ENCODE measurements at regions not wholly inside any gene's neighbourhood (a gene's known extent, or its start where the extent isn't known, plus 50 kb on each side); places are given as distances from the start of the nearest gene placed in this dataset.
A peak's percentile ranks its signal among the peaks of the same experiment; 100 is the strongest.
"Not testable (repeated sequence)": the region's sequence is repeated elsewhere in the genome, so short reads cannot be mapped to it uniquely, and the experiment has no call there.

DNA sequence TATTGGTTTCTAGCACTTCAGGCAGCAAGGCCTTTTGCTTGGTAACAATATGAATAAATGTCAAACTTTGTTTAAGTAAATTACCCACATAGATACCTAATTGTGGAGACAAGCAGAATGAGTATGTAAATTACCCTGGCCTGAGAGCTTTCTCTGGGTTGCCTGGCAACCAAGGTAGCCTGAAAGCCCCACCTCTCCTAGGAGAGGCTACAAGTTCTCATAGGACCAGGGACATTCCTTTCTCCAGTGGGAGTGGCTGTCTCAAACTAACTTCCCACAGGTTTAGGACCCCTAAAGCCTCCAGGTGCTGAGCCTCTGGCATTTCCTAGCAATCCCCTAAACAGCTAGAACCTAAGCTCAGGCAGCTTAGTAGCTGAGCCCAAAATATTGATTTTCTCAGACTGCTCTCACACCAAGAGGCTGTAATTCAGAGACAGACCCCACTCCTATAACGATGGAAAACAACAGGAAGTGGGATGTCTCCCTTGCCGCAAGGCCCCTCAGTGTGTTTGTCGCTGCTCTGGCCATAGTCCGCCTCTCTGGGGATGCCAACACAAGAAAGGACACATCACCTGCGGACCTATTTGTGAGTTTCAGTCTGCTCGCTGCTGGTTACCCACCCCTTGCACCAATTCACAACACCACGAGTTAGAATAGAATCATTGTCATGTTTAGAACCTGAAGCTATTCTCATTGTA, 207.3 kb downstream of the DLEU7 start:
- Histone ChIP-seq H3K9ac (ENCODE audit: low read depth, low read length) (no peak overlapping the region), H3K4me1 (ENCODE audit: control insufficient read depth, insufficient read depth, low read length) (peaks cover 11% of the 10 kb centered on the region), H3K36me3 (ENCODE audit: control insufficient read depth, insufficient read depth, low read length) (no peaks in the 10 kb centered on the region), H3K27me3 (ENCODE audit: control insufficient read depth, insufficient read depth, low read length) (no peaks in the 10 kb centered on the region), H3K9me3 (ENCODE audit: control insufficient read depth, insufficient read depth, low read length) (no peaks in the 10 kb centered on the region), H3K4me3 (ENCODE audit: low read depth, low read length) (peak overlapping the region; percentile 6)

DNA sequence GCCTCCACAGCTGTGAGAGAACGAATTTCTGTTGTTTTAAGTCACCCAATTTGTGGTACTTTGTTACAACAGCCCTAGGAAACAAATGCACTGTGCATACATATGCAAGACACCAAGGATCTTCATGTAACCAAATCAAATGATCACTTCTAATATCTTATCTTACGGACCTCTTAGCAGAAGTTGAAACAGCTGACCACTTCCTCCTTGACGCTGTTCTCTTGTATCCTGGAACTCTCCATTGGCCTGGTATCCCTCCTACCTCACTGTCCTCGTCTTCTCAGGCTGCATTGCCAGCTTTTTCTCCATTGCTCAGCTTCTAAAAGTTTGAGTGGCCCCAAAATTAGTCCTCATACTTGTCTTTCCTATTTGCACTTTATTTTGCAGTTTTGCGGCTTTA, 200.4 kb downstream of the DLEU7 start:
- Histone ChIP-seq H3K9ac (ENCODE audit: low read depth, low read length) (no peak overlapping the region), H3K4me1 (ENCODE audit: control insufficient read depth, insufficient read depth, low read length) (no peaks in the 10 kb centered on the region), H3K27me3 (ENCODE audit: control insufficient read depth, insufficient read depth, low read length) (no peaks in the 10 kb centered on the region), H3K4me3 (ENCODE audit: low read depth, low read length) (no peak overlapping the region), H3K36me3 (ENCODE audit: control insufficient read depth, insufficient read depth, low read length) (no peaks in the 10 kb centered on the region), H3K9me3 (ENCODE audit: control insufficient read depth, insufficient read depth, low read length) (no peaks in the 10 kb centered on the region)

DNA sequence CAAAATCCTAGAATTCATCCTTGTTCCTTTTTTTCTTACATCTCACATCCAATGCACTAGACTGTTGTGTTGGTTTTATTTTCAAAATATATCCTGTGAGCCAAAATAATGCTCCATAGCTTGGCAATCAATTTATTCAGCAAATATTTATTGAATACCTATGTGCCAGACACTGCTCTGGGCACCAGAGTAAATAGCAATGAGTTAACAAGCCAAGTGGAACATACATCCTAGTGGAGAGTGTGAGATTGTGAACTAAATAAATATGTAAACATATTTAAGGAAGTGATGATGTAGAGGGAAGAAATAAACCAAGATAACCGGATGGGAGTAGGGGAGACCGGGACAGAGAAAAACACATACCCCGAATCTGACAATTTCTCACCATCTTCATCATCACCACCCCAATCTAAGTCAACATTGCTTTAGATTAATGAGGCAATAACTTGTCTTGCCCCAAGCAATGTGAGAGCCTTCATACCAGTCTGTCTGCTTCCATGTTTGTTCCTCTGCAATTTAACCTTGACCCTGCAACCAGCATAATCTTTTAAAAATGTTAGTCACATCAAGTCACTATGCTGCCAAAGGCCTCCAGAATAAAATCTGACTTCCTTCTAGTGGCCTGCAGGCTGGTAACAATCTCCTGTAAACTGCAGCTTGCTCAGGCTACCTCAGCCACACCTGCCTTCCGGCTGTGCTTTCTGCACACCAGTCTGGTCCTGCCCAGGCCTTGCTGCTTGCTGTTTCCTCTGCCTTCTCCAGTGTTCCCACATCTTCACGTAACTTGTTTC, 199.2 kb downstream of the DLEU7 start:
- Histone ChIP-seq H3K27me3 (ENCODE audit: control insufficient read depth, insufficient read depth, low read length) (no peaks in the 10 kb centered on the region), H3K4me1 (ENCODE audit: control insufficient read depth, insufficient read depth, low read length) (no peaks in the 10 kb centered on the region), H3K36me3 (ENCODE audit: control insufficient read depth, insufficient read depth, low read length) (no peaks in the 10 kb centered on the region), H3K4me3 (ENCODE audit: low read depth, low read length) (no peak overlapping the region), H3K9ac (ENCODE audit: low read depth, low read length) (no peak overlapping the region), H3K9me3 (ENCODE audit: control insufficient read depth, insufficient read depth, low read length) (no peaks in the 10 kb centered on the region)

DNA sequence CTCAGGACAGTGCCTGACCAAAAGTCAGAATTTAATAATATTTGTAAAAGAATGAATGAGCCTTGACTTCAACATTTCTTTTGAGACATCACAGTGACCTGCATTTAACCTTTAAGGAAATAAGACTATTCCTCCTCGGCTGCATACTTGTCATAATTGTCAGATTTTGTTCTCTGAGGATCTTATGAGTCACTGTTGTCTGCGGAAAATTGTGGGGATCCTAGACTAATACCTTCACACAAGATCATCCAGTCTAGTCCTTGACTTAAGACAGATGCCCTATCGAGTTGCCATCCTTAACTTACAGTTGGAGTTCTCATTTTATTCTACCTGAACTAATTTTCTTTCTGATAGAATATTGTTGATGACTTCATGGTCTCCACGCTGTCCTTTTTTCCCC, 198.4 kb downstream of the DLEU7 start:
- Histone ChIP-seq H3K4me3 (ENCODE audit: low read depth, low read length) (no peak overlapping the region), H3K36me3 (ENCODE audit: control insufficient read depth, insufficient read depth, low read length) (no peaks in the 10 kb centered on the region), H3K9ac (ENCODE audit: low read depth, low read length) (no peak overlapping the region), H3K9me3 (ENCODE audit: control insufficient read depth, insufficient read depth, low read length) (no peaks in the 10 kb centered on the region), H3K4me1 (ENCODE audit: control insufficient read depth, insufficient read depth, low read length) (no peaks in the 10 kb centered on the region), H3K27me3 (ENCODE audit: control insufficient read depth, insufficient read depth, low read length) (no peaks in the 10 kb centered on the region)

DNA sequence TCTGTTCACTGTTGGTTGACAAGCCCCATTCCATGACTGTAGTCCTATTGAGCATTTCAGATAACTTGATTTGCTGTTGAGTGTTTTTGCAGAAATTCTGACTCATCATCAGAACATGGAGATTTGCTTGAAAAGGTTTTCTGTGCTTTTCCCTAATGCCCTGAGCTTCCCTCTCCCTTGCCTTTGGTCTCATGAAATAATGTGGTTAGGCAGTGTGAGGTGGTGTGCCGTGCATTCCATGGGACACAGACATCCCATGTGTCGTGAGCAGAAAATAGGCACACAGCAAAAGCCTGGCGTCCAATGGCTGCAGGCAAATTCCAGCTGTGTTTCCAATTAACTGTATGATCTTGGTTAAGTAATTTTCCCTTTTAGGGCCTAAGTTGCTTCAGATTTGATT, 197.4 kb downstream of the DLEU7 start:
- Histone ChIP-seq H3K4me3 (ENCODE audit: low read depth, low read length) (no peak overlapping the region), H3K27me3 (ENCODE audit: control insufficient read depth, insufficient read depth, low read length) (no peaks in the 10 kb centered on the region), H3K9ac (ENCODE audit: low read depth, low read length) (no peak overlapping the region), H3K36me3 (ENCODE audit: control insufficient read depth, insufficient read depth, low read length) (no peaks in the 10 kb centered on the region), H3K9me3 (ENCODE audit: control insufficient read depth, insufficient read depth, low read length) (no peaks in the 10 kb centered on the region), H3K4me1 (ENCODE audit: control insufficient read depth, insufficient read depth, low read length) (no peaks in the 10 kb centered on the region)

DNA sequence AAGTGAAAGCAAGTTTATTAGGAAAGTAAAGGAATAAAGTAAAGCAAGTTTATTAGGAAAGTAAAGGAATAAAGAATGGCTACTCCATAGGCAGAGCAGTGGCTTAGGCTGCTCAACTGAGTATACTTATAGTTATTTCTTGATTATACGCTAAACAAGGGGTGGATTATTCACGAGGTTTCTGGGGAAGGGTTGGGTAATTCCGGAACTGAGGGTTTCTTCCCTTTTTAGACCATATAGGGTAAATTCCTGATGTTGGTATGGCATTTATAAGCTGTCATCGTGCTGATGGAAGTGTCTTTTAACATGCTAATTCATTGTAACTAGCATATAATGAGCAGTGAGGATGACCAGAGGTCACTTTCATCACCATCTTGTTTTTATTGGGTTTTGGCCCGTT, 194.3 kb downstream of the DLEU7 start:
- no peaks in the 10 kb centered on the region for H3K27me3 ChIP-seq (ENCODE audit: control insufficient read depth, insufficient read depth, low read length)
- no peaks in the 10 kb centered on the region for H3K9me3 ChIP-seq (ENCODE audit: control insufficient read depth, insufficient read depth, low read length)

DNA sequence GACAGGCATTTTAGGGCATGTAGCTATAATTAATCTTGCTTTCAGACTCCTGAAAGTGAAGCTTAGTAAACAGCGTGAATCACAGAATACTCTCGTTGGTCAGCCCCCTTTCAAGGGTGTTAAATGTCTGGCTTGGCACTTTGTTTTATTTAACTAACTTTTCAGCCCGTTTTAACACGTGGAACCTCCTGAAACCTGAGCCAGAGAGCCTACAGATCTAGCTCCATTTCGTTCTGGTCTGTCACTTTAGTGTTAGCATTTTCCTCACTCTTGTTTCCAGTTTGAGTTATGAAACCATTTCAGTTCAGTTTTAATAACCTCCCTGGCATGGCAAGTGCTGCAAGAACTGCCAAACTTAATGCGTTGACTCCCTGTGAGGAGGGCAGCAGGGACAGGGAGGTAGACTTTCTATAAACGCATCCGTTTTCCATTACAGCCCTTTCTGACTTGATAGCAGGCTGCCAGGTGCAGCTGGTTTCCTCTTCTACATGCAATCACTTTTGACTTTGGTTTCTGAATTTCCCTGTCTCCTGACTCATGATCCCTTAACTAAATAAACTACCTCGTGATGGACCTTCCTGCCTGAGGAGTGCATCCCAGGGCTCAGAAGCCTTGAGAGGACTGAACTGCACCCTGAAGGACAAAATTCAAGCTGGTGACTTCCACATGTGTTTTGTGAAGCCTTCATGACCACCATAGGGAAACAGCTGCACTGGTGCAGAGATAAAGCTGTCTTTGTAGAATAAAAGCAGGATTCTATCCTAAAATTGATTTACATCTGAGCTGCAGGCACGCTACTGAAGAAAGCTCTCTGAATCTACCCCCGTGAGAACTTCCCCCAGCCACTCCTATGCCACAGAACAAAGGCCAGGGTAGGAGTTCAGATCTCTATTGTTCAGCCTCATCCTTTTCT, 192.6 kb downstream of the DLEU7 start:
- no peak overlapping the region for H3K4me3 ChIP-seq (ENCODE audit: low read depth, low read length)
- no peaks in the 10 kb centered on the region for H3K9me3 ChIP-seq (ENCODE audit: control insufficient read depth, insufficient read depth, low read length)
- no peaks in the 10 kb centered on the region for H3K27me3 ChIP-seq (ENCODE audit: control insufficient read depth, insufficient read depth, low read length)
- no peaks in the 10 kb centered on the region for H3K4me1 ChIP-seq (ENCODE audit: control insufficient read depth, insufficient read depth, low read length)
- H3K9ac ChIP-seq (ENCODE audit: low read depth, low read length): no peak overlapping the region
- no peaks in the 10 kb centered on the region for H3K36me3 ChIP-seq (ENCODE audit: control insufficient read depth, insufficient read depth, low read length)

More for the DNA sequence above, 194.3 kb downstream of the DLEU7 start:
- Histone ChIP-seq H3K9ac (ENCODE audit: low read depth, low read length) (no peak overlapping the region), H3K4me3 (ENCODE audit: low read depth, low read length) (no peak overlapping the region), H3K4me1 (ENCODE audit: control insufficient read depth, insufficient read depth, low read length) (no peaks in the 10 kb centered on the region), H3K36me3 (ENCODE audit: control insufficient read depth, insufficient read depth, low read length) (no peaks in the 10 kb centered on the region)

GRCh38 chr13:50651922-50652321, 191.6 kb downstream of the DLEU7 start:
- Histone ChIP-seq H3K4me1 (ENCODE audit: control insufficient read depth, insufficient read depth, low read length) (no peaks in the 10 kb centered on the region), H3K27me3 (ENCODE audit: control insufficient read depth, insufficient read depth, low read length) (no peaks in the 10 kb centered on the region), H3K4me3 (ENCODE audit: low read depth, low read length) (no peak overlapping the region), H3K36me3 (ENCODE audit: control insufficient read depth, insufficient read depth, low read length) (no peaks in the 10 kb centered on the region), H3K9me3 (ENCODE audit: control insufficient read depth, insufficient read depth, low read length) (no peaks in the 10 kb centered on the region), H3K9ac (ENCODE audit: low read depth, low read length) (no peak overlapping the region)

GRCh38 chr13:50654331-50654730, 189.2 kb downstream of the DLEU7 start:
- Histone ChIP-seq H3K4me1 (ENCODE audit: control insufficient read depth, insufficient read depth, low read length) (no peaks in the 10 kb centered on the region), H3K36me3 (ENCODE audit: control insufficient read depth, insufficient read depth, low read length) (no peaks in the 10 kb centered on the region), H3K9me3 (ENCODE audit: control insufficient read depth, insufficient read depth, low read length) (no peaks in the 10 kb centered on the region), H3K4me3 (ENCODE audit: low read depth, low read length) (no peak overlapping the region), H3K27me3 (ENCODE audit: control insufficient read depth, insufficient read depth, low read length) (no peaks in the 10 kb centered on the region), H3K9ac (ENCODE audit: low read depth, low read length) (no peak overlapping the region)

- H3K4me3 ChIP-seq (ENCODE audit: low read depth, low read length); H3K9ac ChIP-seq (ENCODE audit: low read depth, low read length); H3K36me3 ChIP-seq (ENCODE audit: control insufficient read depth, insufficient read depth, low read length); H3K9me3 ChIP-seq (ENCODE audit: control insufficient read depth, insufficient read depth, low read length); H3K4me1 ChIP-seq (ENCODE audit: control insufficient read depth, insufficient read depth, low read length); H3K27me3 ChIP-seq (ENCODE audit: control insufficient read depth, insufficient read depth, low read length): not testable (repeated sequence)
These were observed 181.6 kb downstream of the DLEU7 start for GRCh38 chr13:50661881-50662280.

GRCh38 chr13:50664951-50665350, 178.5 kb downstream of the DLEU7 start:
- Histone ChIP-seq H3K27me3 (ENCODE audit: control insufficient read depth, insufficient read depth, low read length) (no peaks in the 10 kb centered on the region), H3K4me3 (ENCODE audit: low read depth, low read length) (no peak overlapping the region), H3K36me3 (ENCODE audit: control insufficient read depth, insufficient read depth, low read length) (no peaks in the 10 kb centered on the region), H3K4me1 (ENCODE audit: control insufficient read depth, insufficient read depth, low read length) (no peaks in the 10 kb centered on the region), H3K9ac (ENCODE audit: low read depth, low read length) (no peak overlapping the region), H3K9me3 (ENCODE audit: control insufficient read depth, insufficient read depth, low read length) (no peaks in the 10 kb centered on the region)

Data from iPS-15b (cell line).